HG03196 (cell line): ENCODE measurements at regions not wholly inside any gene's neighbourhood (a gene's known extent, or its start where the extent isn't known, plus 50 kb on each side); places are given as distances from the start of the nearest gene placed in this dataset.
"Not testable (repeated sequence)": the region's sequence is repeated elsewhere in the genome, so short reads cannot be mapped to it uniquely, and the experiment has no call there.

Experiments
- ATAC-seq: cut with Tn5 transposase; IDR thresholded peaks from one replicate; pipeline ENCODE4 v1.9.1; 2021; ENCODE audit not compliant: unreplicated experiment

- no peak for ATAC-seq
Observed at GRCh38 chr5:25224316-25224982, 579.7 kb upstream of the CDH10 start.

GRCh38 chr5:25199902-25200301, 555.1 kb upstream of the CDH10 start:
- not testable (repeated sequence) for ATAC-seq

- ATAC-seq: no peak
Observed at GRCh38 chr5:25190521-25191000, 545.8 kb upstream of the CDH10 start.

- no peak for ATAC-seq
Observed at GRCh38 chr5:25181249-25181648, 536.5 kb upstream of the CDH10 start.

GRCh38 chr5:25162616-25163015, 517.8 kb upstream of the CDH10 start:
- not testable (repeated sequence) for ATAC-seq

- no peak for ATAC-seq
Observed at GRCh38 chr5:25160891-25161290, 516.1 kb upstream of the CDH10 start.

GRCh38 chr5:25150819-25151218, 506.0 kb upstream of the CDH10 start:
- no peak for ATAC-seq

GRCh38 chr5:25128606-25129005, 483.8 kb upstream of the CDH10 start:
- ATAC-seq: no peak

GRCh38 chr5:25119650-25120049, 474.9 kb upstream of the CDH10 start:
- ATAC-seq: no peak

GRCh38 chr5:25107853-25108252, 463.1 kb upstream of the CDH10 start:
- ATAC-seq: no peak

- ATAC-seq: no peak
Observed at GRCh38 chr5:25099538-25099937, 454.8 kb upstream of the CDH10 start.

GRCh38 chr5:25095261-25095660, 450.5 kb upstream of the CDH10 start:
- no peak for ATAC-seq

- no peak for ATAC-seq
Observed at GRCh38 chr5:25094219-25094618, 449.4 kb upstream of the CDH10 start.

GRCh38 chr5:25091921-25092320, 447.1 kb upstream of the CDH10 start:
- no peak for ATAC-seq

- no peak for ATAC-seq
Observed at GRCh38 chr5:25090854-25091253, 446.1 kb upstream of the CDH10 start.

- no peak for ATAC-seq
Observed at GRCh38 chr5:25090275-25090674, 445.5 kb upstream of the CDH10 start.

- ATAC-seq: not testable (repeated sequence)
Observed at GRCh38 chr5:25088689-25089088, 443.9 kb upstream of the CDH10 start.

GRCh38 chr5:25083261-25083660, 438.5 kb upstream of the CDH10 start:
- ATAC-seq: not testable (repeated sequence)

- no peak for ATAC-seq
Observed at GRCh38 chr5:25066239-25066638, 421.5 kb upstream of the CDH10 start.

GRCh38 chr5:25064306-25064705, 419.5 kb upstream of the CDH10 start:
- no peak for ATAC-seq

GRCh38 chr5:25060575-25060974, 415.8 kb upstream of the CDH10 start:
- no peak for ATAC-seq

- ATAC-seq: no peak
Observed at GRCh38 chr5:25056836-25057235, 412.1 kb upstream of the CDH10 start.

- ATAC-seq: no peak
Observed at GRCh38 chr5:25033658-25034057, 388.9 kb upstream of the CDH10 start.
